ENCODE measurements at regions not wholly inside any gene's neighbourhood (a gene's known extent, or its start where the extent isn't known, plus 50 kb on each side); places are given as distances from the start of the nearest gene placed in this dataset.
A peak's percentile ranks its signal among the peaks of the same experiment; 100 is the strongest.
"Not testable (repeated sequence)": the region's sequence is repeated elsewhere in the genome, so short reads cannot be mapped to it uniquely, and the experiment has no call there.

DNA sequence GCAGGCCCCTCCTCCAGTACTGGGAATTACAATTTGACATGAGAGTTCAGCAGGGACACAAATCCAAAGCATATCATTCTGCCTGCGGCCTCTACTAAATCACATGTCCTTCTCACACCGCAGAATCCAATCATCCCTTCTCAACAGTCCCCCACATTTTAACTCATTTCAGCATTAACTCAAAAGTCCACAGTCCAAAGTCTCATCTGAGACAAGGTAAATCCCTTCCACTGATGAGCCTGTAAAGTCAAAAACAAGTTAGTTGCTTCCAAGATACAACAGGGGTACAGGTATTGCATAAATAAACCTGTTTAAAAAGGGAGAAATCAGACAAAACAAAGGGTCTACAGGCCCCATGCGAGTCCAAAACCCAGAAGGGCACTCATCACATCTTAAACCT lies 64.0 kb downstream of the EBNA1BP2 start:
- no peak for TF ChIP-seq POLR2A (IDR thresholded peaks at IDR 0.05; ENCODE audit: low read depth, low read length)
- no peak for DNase-seq (ENCODE audit: insufficient read length, low spot score)
- FAIRE-seq = no peak

DNA sequence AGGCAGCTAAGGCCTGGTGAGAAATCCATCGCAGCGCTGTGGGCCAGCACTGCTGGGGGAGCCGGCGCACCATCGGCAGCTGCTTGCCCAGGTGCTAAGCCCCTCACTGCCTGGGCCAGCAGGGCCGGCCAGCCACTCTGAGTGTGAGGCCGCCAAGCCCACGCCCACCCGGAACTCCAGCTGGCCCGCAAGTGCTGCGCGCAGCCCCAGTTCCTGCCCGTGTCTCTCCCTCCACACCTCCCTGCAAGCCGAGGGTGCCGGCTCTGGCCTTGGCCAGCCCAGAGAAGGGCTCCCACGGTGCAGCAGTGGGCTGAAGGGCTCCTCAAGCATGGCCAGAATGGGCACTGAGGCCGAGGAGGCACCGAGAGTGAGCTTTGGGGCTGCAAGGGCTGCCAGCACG lies 64.4 kb downstream of the EBNA1BP2 start:
- DNase-seq (ENCODE audit: insufficient read length, low spot score) (no peak), FAIRE-seq (no peak)

GRCh38 chr1:43104027-43104763 lies 67.9 kb downstream of the EBNA1BP2 start:
- no peak for TF ChIP-seq POLR2A (IDR thresholded peaks at IDR 0.05; ENCODE audit: low read depth, low read length)
- no peak for DNase-seq (ENCODE audit: insufficient read length, low spot score)
- FAIRE-seq = no peak

More for the DNA sequence above, 64.4 kb downstream of the EBNA1BP2 start:
- TF ChIP-seq POLR2A (IDR thresholded peaks at IDR 0.05; ENCODE audit: low read depth, low read length) = no peak

- DNase-seq (ENCODE audit: insufficient read length, low spot score) = no peak
- FAIRE-seq = no peak
- TF ChIP-seq POLR2A (IDR thresholded peaks at IDR 0.05; ENCODE audit: low read depth, low read length) = no peak
These were observed 71.0 kb downstream of the EBNA1BP2 start for GRCh38 chr1:43101061-43101460.

DNA sequence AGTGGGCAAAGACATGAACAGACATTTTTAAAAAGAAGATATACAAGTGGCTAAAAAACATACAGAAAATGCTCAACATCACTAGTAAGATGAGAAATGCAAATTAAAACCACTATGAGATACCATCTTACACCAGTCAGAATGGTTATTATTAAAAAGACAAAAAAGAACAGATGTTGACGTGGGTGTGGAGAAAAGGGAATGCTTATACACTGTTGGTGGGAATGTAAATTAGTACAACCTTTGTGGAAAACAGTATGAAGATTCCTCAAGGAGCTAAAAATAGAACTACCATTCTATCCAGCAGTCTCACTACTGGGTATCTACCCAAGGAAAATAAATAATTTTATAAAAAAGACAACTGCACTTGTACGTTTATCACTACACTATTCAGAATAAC lies 73.9 kb downstream of the EBNA1BP2 start:
- TF ChIP-seq POLR2A (IDR thresholded peaks at IDR 0.05; ENCODE audit: low read depth, low read length) = no peak

DNA sequence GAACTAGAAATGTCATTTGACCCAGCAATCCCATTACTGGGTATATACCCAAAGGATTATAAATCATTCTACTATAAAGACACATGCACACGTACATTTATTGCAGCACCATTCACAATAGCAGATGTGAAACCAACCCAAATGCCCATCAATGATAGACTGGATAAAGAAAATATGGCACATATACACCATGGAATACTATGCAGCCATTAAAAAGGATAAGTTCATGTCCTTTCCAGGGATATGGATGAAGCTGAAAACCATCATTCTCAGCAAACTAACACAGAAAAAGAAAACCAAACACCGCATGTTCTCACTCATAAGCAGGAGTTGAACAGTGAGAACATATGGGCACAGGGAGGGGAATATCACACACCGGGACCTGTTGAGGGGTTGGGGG lies 75.6 kb downstream of the EBNA1BP2 start:
- DNase-seq (ENCODE audit: insufficient read length, low spot score); FAIRE-seq: not testable (repeated sequence)

More for the DNA sequence above, 73.9 kb downstream of the EBNA1BP2 start:
- DNase-seq (ENCODE audit: insufficient read length, low spot score) (no peak), FAIRE-seq (no peak)

DNA sequence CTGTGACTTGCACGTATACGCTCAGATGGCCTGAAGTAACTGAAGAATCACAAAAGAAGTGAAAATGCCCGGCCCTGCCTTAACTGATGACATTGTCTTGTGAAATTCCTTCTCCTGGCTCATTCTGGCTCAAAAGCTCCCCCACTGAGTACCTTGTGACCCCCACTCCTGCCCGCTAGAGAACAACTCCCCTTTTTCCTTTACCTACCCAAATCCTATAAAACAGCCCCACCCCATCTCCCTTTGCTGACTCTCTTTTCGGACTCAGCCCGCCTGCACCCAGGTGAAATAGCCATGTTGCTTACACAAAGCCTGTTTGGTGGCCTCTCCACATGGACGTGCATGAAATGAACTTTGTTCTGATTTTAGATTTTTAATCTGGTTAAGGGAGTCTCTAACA lies 81.3 kb downstream of the EBNA1BP2 start:
- DNase-seq (ENCODE audit: insufficient read length, low spot score); FAIRE-seq: not testable (repeated sequence)

GRCh38 chr1:43090157-43090556 lies 81.9 kb downstream of the EBNA1BP2 start:
- FAIRE-seq; DNase-seq (ENCODE audit: insufficient read length, low spot score): not testable (repeated sequence)

DNA sequence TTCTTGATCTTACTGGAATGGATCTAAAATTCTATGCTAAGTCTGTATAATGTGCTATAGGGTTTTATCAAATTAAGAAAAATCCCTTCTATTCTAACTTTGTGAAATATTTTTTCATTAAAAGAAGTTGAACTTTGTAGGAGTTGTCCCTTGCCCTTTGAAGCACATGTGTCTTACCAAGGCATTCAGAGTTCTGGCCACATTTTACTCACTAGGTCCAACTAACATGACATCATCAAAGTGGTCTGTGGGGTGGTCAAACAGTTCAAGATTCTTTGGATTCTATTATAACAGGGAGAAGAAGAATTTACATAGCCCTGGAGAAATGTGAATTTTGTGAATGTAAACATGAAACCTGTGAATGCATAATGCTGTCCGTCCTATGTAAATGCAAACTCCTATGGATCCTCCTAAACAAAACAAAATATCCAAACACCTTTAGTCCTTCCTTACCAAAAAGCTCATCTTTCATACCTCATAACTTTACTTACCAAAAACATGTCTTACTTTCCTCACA lies 88.7 kb downstream of the EBNA1BP2 start:
- DNase-seq (ENCODE audit: insufficient read length, low spot score) = no peak
- no peak for TF ChIP-seq POLR2A (IDR thresholded peaks at IDR 0.05; ENCODE audit: low read depth, low read length)
- FAIRE-seq = no peak

GRCh38 chr1:43082740-43083139 lies 89.3 kb downstream of the EBNA1BP2 start:
- no peak for TF ChIP-seq POLR2A (IDR thresholded peaks at IDR 0.05; ENCODE audit: low read depth, low read length)
- no peak for DNase-seq (ENCODE audit: insufficient read length, low spot score)
- no peak for FAIRE-seq

- FAIRE-seq = no peak
- no peak for TF ChIP-seq POLR2A (IDR thresholded peaks at IDR 0.05; ENCODE audit: low read depth, low read length)
- no peak for DNase-seq (ENCODE audit: insufficient read length, low spot score)
These were observed 94.8 kb downstream of the EBNA1BP2 start for GRCh38 chr1:43077273-43077672.

- DNase-seq (ENCODE audit: insufficient read length, low spot score) (no peak), FAIRE-seq (no peak)
- TF ChIP-seq POLR2A (IDR thresholded peaks at IDR 0.05; ENCODE audit: low read depth, low read length) = no peak
These were observed 97.4 kb downstream of the EBNA1BP2 start for GRCh38 chr1:43074709-43075108.

- no peak for TF ChIP-seq POLR2A (IDR thresholded peaks at IDR 0.05; ENCODE audit: low read depth, low read length)
- FAIRE-seq (peak; percentile 33), DNase-seq (ENCODE audit: insufficient read length, low spot score) (no peak)
These were observed 97.8 kb downstream of the EBNA1BP2 start for GRCh38 chr1:43074244-43074643.

- DNase-seq (ENCODE audit: insufficient read length, low spot score) (peak; percentile 80), FAIRE-seq (peak; percentile 77)
- TF ChIP-seq POLR2A (IDR thresholded peaks at IDR 0.05; ENCODE audit: low read depth, low read length) = no peak
These were observed 98.4 kb downstream of the EBNA1BP2 start for GRCh38 chr1:43073490-43074230.

DNA sequence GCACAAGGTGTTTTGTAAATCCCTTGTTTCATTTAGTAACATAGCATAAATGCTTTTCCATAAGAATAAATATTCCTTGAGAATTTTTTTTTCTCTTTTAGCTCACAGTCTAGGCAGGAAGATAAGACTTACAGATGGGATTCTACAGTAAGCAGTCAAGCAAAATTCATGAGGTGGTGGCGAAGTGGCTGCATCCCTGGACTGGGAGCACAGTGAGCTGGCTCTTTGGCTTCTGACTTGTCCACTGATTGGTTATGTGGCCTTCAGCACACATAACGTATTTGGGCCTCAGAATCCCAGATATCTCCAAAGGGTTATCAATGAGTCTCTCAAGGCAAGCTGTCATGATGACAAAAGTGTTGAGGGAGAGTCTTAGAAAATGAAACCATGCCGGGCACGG lies 99.8 kb downstream of the EBNA1BP2 start:
- no peak for FAIRE-seq
- no peak for DNase-seq (ENCODE audit: insufficient read length, low spot score)
- no peak for TF ChIP-seq POLR2A (IDR thresholded peaks at IDR 0.05; ENCODE audit: low read depth, low read length)

Measured in H54 (cell line).